ENCODE measurements at regions not wholly inside any gene's neighbourhood (a gene's known extent, or its start where the extent isn't known, plus 50 kb on each side); places are given as distances from the start of the nearest gene placed in this dataset.

- no peak for DNase-seq (ENCODE audit: extremely low read depth in 1 of 11, low read depth in 9 of 11, low spot score in 4 of 11)
Observed at GRCh38 chr13:77386880-77387606, 60.1 kb upstream of the MYCBP2 start.

GRCh38 chr13:77386046-77386445 lies 59.2 kb upstream of the MYCBP2 start:
- DNase-seq (ENCODE audit: extremely low read depth in 1 of 11, low read depth in 9 of 11, low spot score in 4 of 11) = no peak

- no peak for DNase-seq (ENCODE audit: extremely low read depth in 1 of 11, low read depth in 9 of 11, low spot score in 4 of 11)
Observed at GRCh38 chr13:77384999-77385398, 58.1 kb upstream of the MYCBP2 start.

- DNase-seq (ENCODE audit: extremely low read depth in 1 of 11, low read depth in 9 of 11, low spot score in 4 of 11) = no peak
Observed at GRCh38 chr13:77383097-77383496, 56.2 kb upstream of the MYCBP2 start.

- no peak for DNase-seq (ENCODE audit: extremely low read depth in 1 of 11, low read depth in 9 of 11, low spot score in 4 of 11)
Observed at GRCh38 chr13:77381059-77381458, 54.2 kb upstream of the MYCBP2 start.

GRCh38 chr13:77379508-77379907 lies 52.6 kb upstream of the MYCBP2 start:
- DNase-seq (ENCODE audit: extremely low read depth in 1 of 11, low read depth in 9 of 11, low spot score in 4 of 11) = no peak

- DNase-seq (ENCODE audit: extremely low read depth in 1 of 11, low read depth in 9 of 11, low spot score in 4 of 11) = no peak
Observed at GRCh38 chr13:77378662-77379061, 51.8 kb upstream of the MYCBP2 start.

- peak in 1 of 11 donors; percentile 2 for DNase-seq (ENCODE audit: extremely low read depth in 1 of 11, low read depth in 9 of 11, low spot score in 4 of 11)
Observed at GRCh38 chr13:77377016-77377415, 50.1 kb upstream of the MYCBP2 start.
